ENCODE measurements at regions not wholly inside any gene's neighbourhood (a gene's known extent, or its start where the extent isn't known, plus 50 kb on each side); places are given as distances from the start of the nearest gene placed in this dataset.

DNA sequence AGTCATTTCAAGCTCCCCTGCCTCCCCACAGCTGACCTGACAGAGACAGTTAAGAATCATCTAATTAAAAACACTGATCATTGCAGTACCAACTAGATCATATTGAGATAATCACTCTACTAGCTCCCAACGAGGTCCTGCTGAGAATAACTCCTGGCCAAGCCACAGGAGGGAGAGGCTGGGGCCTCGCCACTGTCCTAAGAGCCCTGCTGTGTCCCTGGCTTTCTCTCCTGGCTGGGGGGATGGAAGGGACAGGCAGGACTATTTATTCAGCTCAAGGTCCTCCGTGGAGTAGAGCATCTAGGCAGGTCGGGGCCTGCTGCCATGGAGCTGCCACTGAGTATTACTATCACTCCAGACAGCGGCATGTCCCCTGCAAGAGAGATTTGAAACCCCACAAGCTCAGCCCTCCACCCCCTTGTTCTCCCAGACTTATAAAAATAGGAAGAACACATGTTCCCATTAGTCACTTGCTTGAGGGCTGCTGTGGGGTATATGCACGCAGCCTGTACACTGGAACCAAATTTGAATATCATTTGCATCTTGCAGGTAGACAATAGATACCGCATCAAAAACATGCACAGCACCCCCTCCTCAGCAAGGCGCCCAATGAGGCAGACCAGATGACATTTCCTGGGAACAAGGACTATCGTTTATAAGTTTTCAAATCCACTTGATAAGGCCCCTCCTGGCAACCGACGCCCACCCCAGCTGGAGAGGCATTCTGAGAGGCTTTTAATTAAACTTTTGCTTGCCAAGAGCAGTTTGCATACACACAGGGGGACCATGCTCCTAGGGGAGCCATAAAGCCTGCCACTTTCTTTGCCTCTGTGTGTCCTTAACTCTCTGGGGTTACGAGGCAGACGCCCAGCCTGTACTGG is 385.2 kb upstream of the ZFHX3 start:
- H3K27ac ChIP-seq (ENCODE audit: low read depth in 1 of 2, low read length in 2 of 2): no peak overlapping the region

DNA sequence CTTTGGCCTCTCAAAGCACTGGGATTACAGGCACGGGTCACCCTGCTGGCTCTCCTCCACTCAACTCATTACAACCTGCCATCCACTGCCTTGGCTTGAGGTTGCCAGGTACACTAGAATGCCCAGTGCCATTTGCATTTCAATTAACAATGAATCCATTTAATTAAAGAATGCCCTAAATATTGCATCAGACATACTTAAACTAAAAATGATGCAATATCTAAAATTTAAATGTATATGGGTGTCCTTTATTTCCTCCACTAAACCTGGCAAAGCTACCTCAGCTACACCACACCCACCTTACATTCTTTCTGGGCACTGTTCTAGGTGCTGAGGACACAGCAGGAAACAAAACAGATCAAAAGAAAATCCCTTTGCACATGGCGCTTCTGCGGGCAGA is 382.2 kb upstream of the ZFHX3 start:
- Histone ChIP-seq H3K9me3 (ENCODE audit: control insufficient read depth, low read length) (no peaks in the 10 kb centered on the region), H3K4me1 (ENCODE audit: control insufficient read depth in 1 of 2, insufficient read depth in 2 of 2, low read length in 2 of 2) (no peaks in the 10 kb centered on the region), H3K36me3 (ENCODE audit: control insufficient read depth in 1 of 2, insufficient read depth in 2 of 2, low read length in 1 of 2) (no peaks in the 10 kb centered on the region), H3K27me3 (ENCODE audit: control insufficient read depth in 1 of 2, insufficient read depth in 2 of 2, low read length in 1 of 2) (no peaks in the 10 kb centered on the region), H3K27ac (ENCODE audit: low read depth in 1 of 2, low read length in 2 of 2) (no peak overlapping the region), H3K4me3 (ENCODE audit: low read length in 2 of 2) (no peak overlapping the region)
- 84 to 89% methylated on average over 3 of the region's 3 CpGs for WGBS, 2 donors
- intact Hi-C loops (cut with DNase I): no loop called here
- ATAC-seq (ENCODE audit: low FRiP score) (no peak), DNase-seq (no peak)

More for the DNA sequence above, 385.2 kb upstream of the ZFHX3 start:
- Histone ChIP-seq H3K36me3 (ENCODE audit: control insufficient read depth in 1 of 2, insufficient read depth in 2 of 2, low read length in 1 of 2) (no peaks in the 10 kb centered on the region), H3K4me1 (ENCODE audit: control insufficient read depth in 1 of 2, insufficient read depth in 2 of 2, low read length in 2 of 2) (no peaks in the 10 kb centered on the region), H3K4me3 (ENCODE audit: low read length in 2 of 2) (no peak overlapping the region), H3K27me3 (ENCODE audit: control insufficient read depth in 1 of 2, insufficient read depth in 2 of 2, low read length in 1 of 2) (no peaks in the 10 kb centered on the region), H3K9me3 (ENCODE audit: control insufficient read depth, low read length) (peaks cover 1% of the 10 kb centered on the region)
- WGBS, 2 donors: 75 to 77% methylated on average over 13 of the region's 13 CpGs
- ATAC-seq (ENCODE audit: low FRiP score) (no peak), DNase-seq (no peak)
- intact Hi-C loops (cut with DNase I): no loop called here

DNA sequence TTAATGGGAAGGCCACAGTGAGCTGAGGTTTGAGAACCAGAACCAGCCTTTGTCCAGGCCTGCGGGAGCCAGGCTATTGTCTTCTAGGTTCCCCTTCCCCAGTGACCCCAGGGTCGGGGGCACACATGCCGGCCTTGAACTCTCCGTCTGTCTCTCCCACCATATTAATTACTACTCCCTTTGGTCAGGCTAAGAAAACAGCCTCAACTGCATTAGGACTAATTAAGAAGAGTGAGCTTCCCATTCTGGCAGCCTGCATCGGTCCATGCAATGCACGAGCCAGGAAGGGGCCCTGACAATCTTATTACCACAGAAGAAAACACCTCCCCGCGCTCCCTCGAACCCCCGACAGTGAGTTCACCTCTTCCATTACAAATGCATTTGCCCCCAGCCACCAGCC is 380.2 kb upstream of the ZFHX3 start:
- Histone ChIP-seq H3K9me3 (ENCODE audit: control insufficient read depth, low read length) (no peaks in the 10 kb centered on the region), H3K36me3 (ENCODE audit: control insufficient read depth in 1 of 2, insufficient read depth in 2 of 2, low read length in 1 of 2) (no peaks in the 10 kb centered on the region), H3K27ac (ENCODE audit: low read depth in 1 of 2, low read length in 2 of 2) (no peak overlapping the region), H3K4me1 (ENCODE audit: control insufficient read depth in 1 of 2, insufficient read depth in 2 of 2, low read length in 2 of 2) (no peaks in the 10 kb centered on the region), H3K27me3 (ENCODE audit: control insufficient read depth in 1 of 2, insufficient read depth in 2 of 2, low read length in 1 of 2) (no peaks in the 10 kb centered on the region), H3K4me3 (ENCODE audit: low read length in 2 of 2) (no peak overlapping the region)
- WGBS, 2 donors: 85 to 86% methylated on average over 10 of the region's 10 CpGs
- ATAC-seq (ENCODE audit: low FRiP score) (no peak), DNase-seq (no peak)
- intact Hi-C loops (cut with DNase I): no loop called here

DNA sequence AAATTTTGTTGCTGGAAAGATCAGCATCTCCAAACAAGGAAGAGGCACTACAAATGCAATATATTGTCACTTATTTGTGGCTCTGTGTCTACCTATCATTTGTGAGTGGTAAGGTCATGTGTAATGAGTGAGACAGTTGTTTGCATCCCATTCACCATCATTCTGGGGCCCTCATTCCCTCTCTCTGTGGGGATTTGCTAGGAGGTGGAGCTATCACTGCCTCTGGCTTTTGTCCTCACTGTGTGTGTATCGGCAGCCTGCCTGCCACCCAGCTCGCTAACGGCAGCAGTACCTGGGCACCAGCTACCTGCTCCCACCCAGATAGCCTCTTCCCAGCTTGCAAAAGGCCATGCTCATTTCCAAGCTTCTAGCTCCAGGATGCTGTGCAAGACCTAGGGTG is 379.2 kb upstream of the ZFHX3 start:
- no peak for DNase-seq
- Histone ChIP-seq H3K36me3 (ENCODE audit: control insufficient read depth in 1 of 2, insufficient read depth in 2 of 2, low read length in 1 of 2) (no peaks in the 10 kb centered on the region), H3K4me3 (ENCODE audit: low read length in 2 of 2) (no peak overlapping the region), H3K27me3 (ENCODE audit: control insufficient read depth in 1 of 2, insufficient read depth in 2 of 2, low read length in 1 of 2) (no peaks in the 10 kb centered on the region), H3K27ac (ENCODE audit: low read depth in 1 of 2, low read length in 2 of 2) (no peak overlapping the region), H3K9me3 (ENCODE audit: control insufficient read depth, low read length) (no peaks in the 10 kb centered on the region), H3K4me1 (ENCODE audit: control insufficient read depth in 1 of 2, insufficient read depth in 2 of 2, low read length in 2 of 2) (no peaks in the 10 kb centered on the region)
- no peak for ATAC-seq (ENCODE audit: low FRiP score)
- intact Hi-C loops (cut with DNase I): no loop called here
- 89 to 91% methylated on average over 3 of the region's 3 CpGs for WGBS, 2 donors

DNA sequence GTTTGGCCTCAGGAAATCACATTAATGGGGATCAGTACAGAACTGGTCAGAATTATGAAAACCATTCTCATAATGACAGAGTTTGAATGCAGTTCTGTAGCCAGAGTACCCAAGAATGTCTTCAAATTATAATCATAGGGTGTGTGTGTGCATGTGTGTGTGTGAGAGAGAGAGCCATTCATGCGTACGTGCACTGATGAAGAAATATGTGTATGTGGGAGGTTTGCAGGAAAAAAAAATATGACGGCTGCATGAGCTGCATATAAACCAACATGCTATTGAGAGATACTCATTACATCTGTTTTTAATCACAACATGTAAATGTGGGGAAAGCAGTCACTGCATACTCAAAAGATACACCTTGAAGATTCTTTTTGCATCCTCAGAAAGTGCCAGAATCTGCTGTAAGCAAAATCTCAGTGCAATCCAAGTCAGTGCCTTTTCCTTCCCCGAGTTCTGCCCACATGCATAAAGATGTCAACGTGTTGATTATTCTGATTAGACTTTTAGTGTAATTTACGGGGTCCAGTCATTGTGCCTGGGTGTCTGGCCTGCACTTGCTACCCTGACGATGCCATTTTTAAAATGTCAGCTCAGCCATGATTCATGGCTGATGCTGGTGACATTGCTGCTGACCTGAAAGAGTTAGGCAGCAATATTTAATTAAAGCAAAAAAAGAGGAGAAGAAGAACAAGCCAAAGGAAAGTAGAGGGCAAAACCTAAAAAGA is 378.7 kb upstream of the ZFHX3 start:
- Histone ChIP-seq H3K4me1 (ENCODE audit: control insufficient read depth in 1 of 2, insufficient read depth in 2 of 2, low read length in 2 of 2) (no peaks in the 10 kb centered on the region), H3K9me3 (ENCODE audit: control insufficient read depth, low read length) (no peaks in the 10 kb centered on the region), H3K4me3 (ENCODE audit: low read length in 2 of 2) (no peak overlapping the region), H3K27ac (ENCODE audit: low read depth in 1 of 2, low read length in 2 of 2) (no peak overlapping the region), H3K27me3 (ENCODE audit: control insufficient read depth in 1 of 2, insufficient read depth in 2 of 2, low read length in 1 of 2) (no peaks in the 10 kb centered on the region), H3K36me3 (ENCODE audit: control insufficient read depth in 1 of 2, insufficient read depth in 2 of 2, low read length in 1 of 2) (no peaks in the 10 kb centered on the region)
- DNase-seq: no peak
- ATAC-seq (ENCODE audit: low FRiP score): no peak
- intact Hi-C loops (cut with DNase I): no loop called here
- WGBS, 2 donors: 78% methylated on average over 7 of the region's 7 CpGs

DNA sequence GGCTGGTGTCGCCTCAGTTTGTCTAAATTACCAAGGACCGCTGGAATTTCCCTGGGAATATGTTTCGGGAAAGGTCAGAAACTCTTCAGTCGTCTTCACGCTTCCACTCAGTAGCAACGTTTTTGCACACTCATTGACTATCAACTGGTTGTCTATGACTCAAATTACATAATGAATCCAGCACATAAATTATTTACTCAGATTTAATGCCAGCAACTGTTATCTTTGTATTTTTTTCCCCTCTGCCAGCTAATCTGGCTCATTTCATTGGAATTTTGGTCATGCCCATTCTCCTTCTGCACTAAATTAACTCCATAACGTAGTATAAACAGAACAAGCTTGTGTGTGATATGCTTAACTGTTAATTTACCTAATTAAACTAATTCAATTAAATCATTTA is 372.7 kb upstream of the ZFHX3 start:
- Histone ChIP-seq H3K4me3 (ENCODE audit: low read length in 2 of 2) (no peak overlapping the region), H3K4me1 (ENCODE audit: control insufficient read depth in 1 of 2, insufficient read depth in 2 of 2, low read length in 2 of 2) (peaks cover 0 to 2% of the 10 kb centered on the region in 2 donors), H3K36me3 (ENCODE audit: control insufficient read depth in 1 of 2, insufficient read depth in 2 of 2, low read length in 1 of 2) (no peaks in the 10 kb centered on the region), H3K9me3 (ENCODE audit: control insufficient read depth, low read length) (no peaks in the 10 kb centered on the region), H3K27ac (ENCODE audit: low read depth in 1 of 2, low read length in 2 of 2) (no peak overlapping the region), H3K27me3 (ENCODE audit: control insufficient read depth in 1 of 2, insufficient read depth in 2 of 2, low read length in 1 of 2) (no peaks in the 10 kb centered on the region)
- ATAC-seq (ENCODE audit: low FRiP score): no peak
- WGBS, 2 donors: 4 to 16% methylated on average over 7 of the region's 7 CpGs
- intact Hi-C loops (cut with DNase I): no loop called here
- DNase-seq: no peak

DNA sequence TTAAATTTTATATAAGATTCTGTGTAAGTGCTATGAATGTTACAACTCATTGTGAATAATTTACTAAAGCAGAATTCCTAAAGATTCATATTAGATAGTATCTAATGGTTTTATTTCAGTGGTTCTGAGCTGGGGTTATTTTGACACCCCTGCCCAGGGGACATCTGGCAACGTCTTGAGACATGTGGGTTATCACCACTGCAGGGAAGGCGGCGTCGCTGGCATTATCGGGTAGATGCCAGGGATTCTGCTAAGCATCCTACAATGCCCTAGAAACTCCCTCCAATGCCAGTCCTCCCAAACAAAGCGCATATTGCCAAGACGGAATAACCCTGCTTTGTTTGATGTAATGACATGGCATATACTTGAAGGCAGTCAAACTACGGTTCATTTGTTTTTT is 372.3 kb upstream of the ZFHX3 start:
- Histone ChIP-seq H3K4me1 (ENCODE audit: control insufficient read depth in 1 of 2, insufficient read depth in 2 of 2, low read length in 2 of 2) (peaks cover 0 to 2% of the 10 kb centered on the region in 2 donors), H3K27ac (ENCODE audit: low read depth in 1 of 2, low read length in 2 of 2) (no peak overlapping the region), H3K36me3 (ENCODE audit: control insufficient read depth in 1 of 2, insufficient read depth in 2 of 2, low read length in 1 of 2) (no peaks in the 10 kb centered on the region), H3K27me3 (ENCODE audit: control insufficient read depth in 1 of 2, insufficient read depth in 2 of 2, low read length in 1 of 2) (no peaks in the 10 kb centered on the region), H3K9me3 (ENCODE audit: control insufficient read depth, low read length) (no peaks in the 10 kb centered on the region), H3K4me3 (ENCODE audit: low read length in 2 of 2) (no peak overlapping the region)
- ATAC-seq (ENCODE audit: low FRiP score): no peak
- intact Hi-C loops (cut with DNase I): no loop called here
- no peak for DNase-seq
- WGBS, 2 donors: 8 to 9% methylated on average over 8 of the region's 8 CpGs

DNA sequence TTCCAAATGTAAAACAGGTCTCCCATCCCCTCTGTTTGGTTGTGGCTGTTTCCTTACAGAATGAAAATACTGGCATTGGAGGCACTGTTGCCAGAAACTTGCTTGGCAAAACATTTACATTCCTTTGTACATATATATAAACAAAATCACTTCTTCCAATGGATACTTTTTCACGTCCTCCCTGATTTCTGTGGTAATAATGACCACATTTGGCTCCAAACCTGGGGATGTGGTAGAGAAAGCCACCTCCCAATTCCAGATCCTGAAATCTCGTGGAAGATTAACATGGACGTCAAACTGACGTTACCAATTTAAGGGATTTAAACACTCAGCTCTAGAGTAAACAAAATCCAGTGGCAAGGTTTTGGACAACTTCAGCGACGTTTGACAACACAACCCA is 370.8 kb upstream of the ZFHX3 start:
- Histone ChIP-seq H3K36me3 (ENCODE audit: control insufficient read depth in 1 of 2, insufficient read depth in 2 of 2, low read length in 1 of 2) (no peaks in the 10 kb centered on the region), H3K4me3 (ENCODE audit: low read length in 2 of 2) (no peak overlapping the region), H3K9me3 (ENCODE audit: control insufficient read depth, low read length) (no peaks in the 10 kb centered on the region), H3K27ac (ENCODE audit: low read depth in 1 of 2, low read length in 2 of 2) (no peak overlapping the region), H3K4me1 (ENCODE audit: control insufficient read depth in 1 of 2, insufficient read depth in 2 of 2, low read length in 2 of 2) (peaks cover 0 to 2% of the 10 kb centered on the region in 2 donors), H3K27me3 (ENCODE audit: control insufficient read depth in 1 of 2, insufficient read depth in 2 of 2, low read length in 1 of 2) (no peaks in the 10 kb centered on the region)
- 70 to 80% methylated on average over 6 of the region's 6 CpGs for WGBS, 2 donors
- no peak for DNase-seq
- no peak for ATAC-seq (ENCODE audit: low FRiP score)
- intact Hi-C loops (cut with DNase I): no loop called here

DNA sequence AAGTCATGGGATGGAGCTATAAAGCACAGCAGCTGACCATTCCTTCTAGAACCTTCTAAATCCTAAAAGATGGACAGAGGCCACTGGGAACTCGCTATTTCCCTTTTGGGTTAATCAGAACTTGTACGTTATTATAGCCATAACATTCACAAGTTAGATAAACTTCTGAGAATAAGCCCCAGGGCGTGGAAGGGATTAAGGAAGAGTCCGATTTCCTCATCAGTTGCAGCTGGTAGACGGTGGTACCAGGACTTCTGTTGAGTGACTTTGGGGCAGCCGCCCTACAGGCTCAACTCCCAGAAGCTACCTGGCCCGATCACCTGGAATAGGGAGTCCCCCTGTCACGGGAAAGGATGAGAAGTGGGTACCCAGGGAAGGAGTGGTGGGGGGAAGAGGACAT is 370.1 kb upstream of the ZFHX3 start:
- peaks cover 0 to 2% of the 10 kb centered on the region in 2 donors for H3K4me1 ChIP-seq (ENCODE audit: control insufficient read depth in 1 of 2, insufficient read depth in 2 of 2, low read length in 2 of 2)
- WGBS, 2 donors: 89 to 91% methylated on average over 8 of the region's 8 CpGs
- no peak overlapping the region for H3K4me3 ChIP-seq (ENCODE audit: low read length in 2 of 2)
- DNase-seq (no peak), ATAC-seq (ENCODE audit: low FRiP score) (no peak)
- H3K36me3 ChIP-seq (ENCODE audit: control insufficient read depth in 1 of 2, insufficient read depth in 2 of 2, low read length in 1 of 2): no peaks in the 10 kb centered on the region
- intact Hi-C loops (cut with DNase I): no loop called here
- H3K27me3 ChIP-seq (ENCODE audit: control insufficient read depth in 1 of 2, insufficient read depth in 2 of 2, low read length in 1 of 2): no peaks in the 10 kb centered on the region
- no peak overlapping the region for H3K27ac ChIP-seq (ENCODE audit: low read depth in 1 of 2, low read length in 2 of 2)
- H3K9me3 ChIP-seq (ENCODE audit: control insufficient read depth, low read length): peaks cover 2% of the 10 kb centered on the region

Measured in aorta (tissue), 5 donors.